ENCODE measurements at regions not wholly inside any gene's neighbourhood (a gene's known extent, or its start where the extent isn't known, plus 50 kb on each side); places are given as distances from the start of the nearest gene placed in this dataset.

GRCh38 chr3:153293265-153293664 lies 131.2 kb downstream of the RAP2B start:
- TF ChIP-seq CTCF (IDR thresholded peaks at IDR 0.05), result no peak
- TF ChIP-seq EZH2phosphoT487 (IDR thresholded peaks at IDR 0.05), result no peak
- TF ChIP-seq EZH2 (IDR thresholded peaks at IDR 0.05), result no peak
